ENCODE measurements at regions not wholly inside any gene's neighbourhood (a gene's known extent, or its start where the extent isn't known, plus 50 kb on each side); places are given as distances from the start of the nearest gene placed in this dataset.

DNA sequence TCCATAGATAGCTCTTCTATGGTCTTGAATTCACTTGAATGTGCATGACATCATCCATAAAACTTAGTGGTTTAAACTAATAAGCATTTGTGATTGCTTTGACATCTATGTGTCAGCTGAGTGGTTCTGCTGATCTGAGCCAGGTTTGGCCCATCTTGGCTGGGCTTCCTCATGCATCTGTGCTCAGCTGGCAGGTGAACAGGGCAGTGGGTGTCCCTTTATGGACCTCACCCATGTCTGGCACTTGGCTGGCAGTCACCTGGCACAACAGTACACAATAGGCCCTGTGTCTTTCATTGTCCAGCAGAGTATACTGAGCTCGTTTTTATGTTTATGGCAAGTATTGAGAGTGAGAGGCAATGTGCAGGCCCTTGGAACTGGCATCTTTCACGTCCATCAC lies 73.7 kb upstream of the CNTN6 start:
- Histone ChIP-seq H3K27me3 (no peaks in the 10 kb centered on the region), H3K4me3 (no peak overlapping the region), H3K4me1 (no peaks in the 10 kb centered on the region), H3K9me3 (no peaks in the 10 kb centered on the region), H3K36me3 (no peaks in the 10 kb centered on the region), H3K27ac (no peak overlapping the region)
- intact Hi-C loops (cut with DNase I): no loop called here
- no peak for DNase-seq
- no peak for TF ChIP-seq POLR2A (IDR thresholded peaks at IDR 0.05)
- TF ChIP-seq EP300 (IDR thresholded peaks at IDR 0.05): no peak
- no peak for TF ChIP-seq CTCF (IDR thresholded peaks at IDR 0.05)
- no peak for TF ChIP-seq POLR2AphosphoS5 (IDR thresholded peaks at IDR 0.05)
- WGBS, 2 donors: 12 to 60% methylated on average over 2 of the region's 2 CpGs

DNA sequence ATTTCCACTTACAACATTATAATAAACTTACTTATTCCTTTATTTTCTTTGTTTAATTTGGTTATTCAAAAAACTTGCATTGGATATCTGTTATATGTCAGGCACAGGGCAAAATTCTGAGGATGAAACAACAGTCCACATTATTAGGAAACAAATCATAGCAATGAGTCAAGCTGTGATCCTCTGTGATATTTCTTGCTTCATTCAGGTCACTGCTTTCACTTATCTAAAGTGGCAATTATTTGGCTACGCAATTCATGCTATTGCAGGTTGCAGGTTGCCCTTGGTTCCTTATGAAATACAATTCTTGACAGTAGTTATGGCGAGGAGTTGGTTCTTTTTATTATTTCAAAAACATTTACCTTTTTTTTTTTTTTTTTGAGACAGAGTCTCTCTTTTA lies 66.4 kb upstream of the CNTN6 start:
- Histone ChIP-seq H3K9me3 (no peaks in the 10 kb centered on the region), H3K4me1 (no peaks in the 10 kb centered on the region), H3K27me3 (no peaks in the 10 kb centered on the region), H3K27ac (no peak overlapping the region), H3K4me3 (no peak overlapping the region), H3K36me3 (no peaks in the 10 kb centered on the region)
- WGBS, 2 donors: 80 to 85% methylated on average over 2 of the region's 2 CpGs
- intact Hi-C loops (cut with DNase I): no loop called here
- no peak for DNase-seq
- TF ChIP-seq POLR2A (IDR thresholded peaks at IDR 0.05) (no peak), EP300 (IDR thresholded peaks at IDR 0.05) (no peak), CTCF (IDR thresholded peaks at IDR 0.05) (no peak), POLR2AphosphoS5 (IDR thresholded peaks at IDR 0.05) (no peak)

GRCh38 chr3:1036207-1036826 lies 56.5 kb upstream of the CNTN6 start:
- 76 to 78% methylated on average over 4 of the region's 4 CpGs for WGBS, 2 donors
- H3K27me3 ChIP-seq: no peaks in the 10 kb centered on the region
- no peaks in the 10 kb centered on the region for H3K36me3 ChIP-seq
- H3K27ac ChIP-seq: no peak overlapping the region
- no peak overlapping the region for H3K4me3 ChIP-seq
- H3K9me3 ChIP-seq: peaks cover 0 to 2% (median 0%) of the 10 kb centered on the region in 4 donors
- no peaks in the 10 kb centered on the region for H3K4me1 ChIP-seq
- DNase-seq: no peak
- TF ChIP-seq CTCF (IDR thresholded peaks at IDR 0.05) (no peak), POLR2AphosphoS5 (IDR thresholded peaks at IDR 0.05) (no peak), POLR2A (IDR thresholded peaks at IDR 0.05) (no peak), EP300 (IDR thresholded peaks at IDR 0.05) (no peak)
- intact Hi-C loops (cut with DNase I): no loop called here

DNA sequence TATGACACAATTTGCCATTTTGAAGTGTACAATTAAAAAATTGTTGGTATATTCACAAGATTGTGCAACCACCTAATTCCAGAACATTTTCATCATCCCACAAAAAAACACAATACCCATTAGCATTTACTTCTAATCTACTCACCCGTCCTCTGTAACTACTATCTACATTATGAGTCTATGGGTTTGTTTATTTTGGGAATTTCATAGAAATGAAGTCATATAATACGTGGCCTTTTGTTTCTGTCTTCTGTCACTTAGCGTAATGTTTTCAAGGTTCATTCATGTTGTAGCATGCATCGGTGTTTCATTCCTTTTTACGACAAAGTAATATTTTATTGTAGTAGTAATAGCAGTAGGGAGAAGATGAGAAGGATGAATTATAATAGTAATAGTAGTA lies 55.2 kb upstream of the CNTN6 start:
- no peaks in the 10 kb centered on the region for H3K4me1 ChIP-seq
- no peaks in the 10 kb centered on the region for H3K27me3 ChIP-seq
- intact Hi-C loops (cut with DNase I): no loop called here
- no peak overlapping the region for H3K27ac ChIP-seq
- H3K9me3 ChIP-seq: peaks cover 0 to 2% (median 0%) of the 10 kb centered on the region in 4 donors
- no peak overlapping the region for H3K4me3 ChIP-seq
- H3K36me3 ChIP-seq: no peaks in the 10 kb centered on the region
- 75 to 81% methylated on average over 5 of the region's 5 CpGs for WGBS, 2 donors
- no peak for TF ChIP-seq POLR2AphosphoS5 (IDR thresholded peaks at IDR 0.05)
- DNase-seq: no peak

All from sigmoid colon (tissue), 6 donors.